ENCODE measurements at regions not wholly inside any gene's neighbourhood (a gene's known extent, or its start where the extent isn't known, plus 50 kb on each side); places are given as distances from the start of the nearest gene placed in this dataset.
"Not testable (repeated sequence)": the region's sequence is repeated elsewhere in the genome, so short reads cannot be mapped to it uniquely, and the experiment has no call there.

- TF ChIP-seq CTCF (IDR thresholded peaks at IDR 0.05) (no peak), POLR2A (IDR thresholded peaks at IDR 0.05) (no peak)
- no peak for DNase-seq
- H3K36me3 ChIP-seq = no peaks in the 10 kb centered on the region
- H3K4me1 ChIP-seq = no peaks in the 10 kb centered on the region
- H3K27me3 ChIP-seq = no peaks in the 10 kb centered on the region
- no peaks in the 10 kb centered on the region for H3K9me3 ChIP-seq
- intact Hi-C loops (cut with DNase I) = no loop called here
- no peak overlapping the region for H3K27ac ChIP-seq
- WGBS, 4 donors = 75 to 96% (median 88%) methylated on average over 2 of the region's 2 CpGs
- no peak for ATAC-seq
- no peak overlapping the region for H3K4me3 ChIP-seq
Observed at GRCh38 chr4:164261831-164262230, 492.1 kb upstream of the SMIM31 start.

- 62 to 85% (median 77%) methylated on average over 1 of the region's 1 CpG for WGBS, 4 donors
- DNase-seq; H3K9me3 ChIP-seq; H3K27ac ChIP-seq; H3K4me3 ChIP-seq; H3K36me3 ChIP-seq; ATAC-seq; intact Hi-C loops (cut with DNase I); H3K27me3 ChIP-seq; H3K4me1 ChIP-seq: not testable (repeated sequence)
Observed at GRCh38 chr4:164262508-164262907, 491.4 kb upstream of the SMIM31 start.

- H3K27ac ChIP-seq; intact Hi-C loops (cut with DNase I); H3K9me3 ChIP-seq; H3K27me3 ChIP-seq; H3K4me1 ChIP-seq; H3K36me3 ChIP-seq; ATAC-seq; DNase-seq; H3K4me3 ChIP-seq: not testable (repeated sequence)
- 41 to 47% (median 42%) methylated on average over 2 of the region's 2 CpGs for whole genome bisulfite sequencing, 4 donors
Observed at GRCh38 chr4:164277414-164277813, 476.5 kb upstream of the SMIM31 start.

GRCh38 chr4:164287173-164287572 lies 466.8 kb upstream of the SMIM31 start:
- H3K27ac ChIP-seq = no peak overlapping the region
- no peak for DNase-seq
- H3K9me3 ChIP-seq = no peaks in the 10 kb centered on the region
- H3K36me3 ChIP-seq = no peaks in the 10 kb centered on the region
- intact Hi-C loops (cut with DNase I) = no loop called here
- 75 to 80% (median 79%) methylated on average over 6 of the region's 6 CpGs for WGBS, 4 donors
- no peak for ATAC-seq
- TF ChIP-seq POLR2A (IDR thresholded peaks at IDR 0.05) (no peak), CTCF (IDR thresholded peaks at IDR 0.05) (no peak)
- H3K27me3 ChIP-seq = no peaks in the 10 kb centered on the region
- no peak overlapping the region for H3K4me3 ChIP-seq
- H3K4me1 ChIP-seq = no peaks in the 10 kb centered on the region

GRCh38 chr4:164288578-164288977 lies 465.4 kb upstream of the SMIM31 start:
- TF ChIP-seq POLR2A (IDR thresholded peaks at IDR 0.05) = no peak
- TF ChIP-seq CTCF (IDR thresholded peaks at IDR 0.05) = no peak
- ATAC-seq = no peak
- no peak for DNase-seq
- Histone ChIP-seq H3K4me3 (no peak overlapping the region), H3K27me3 (no peaks in the 10 kb centered on the region), H3K36me3 (no peaks in the 10 kb centered on the region), H3K4me1 (no peaks in the 10 kb centered on the region), H3K27ac (no peak overlapping the region), H3K9me3 (no peaks in the 10 kb centered on the region)
- 59 to 73% (median 65%) methylated on average over 5 of the region's 5 CpGs for WGBS, 4 donors
- intact Hi-C loops (cut with DNase I) = no loop called here

All from heart left ventricle (tissue), 16 donors.